Stimulated activated effector memory CD8-positive, alpha-beta T cell treated with anti-CD3 and anti-CD28 coated beads, Interleukin-12 subunit alpha, Interleukin-12 subunit beta, amount 100 ng/mL, for 72 hours (primary cell): ENCODE measurements at regions not wholly inside any gene's neighbourhood (a gene's known extent, or its start where the extent isn't known, plus 50 kb on each side); places are given as distances from the start of the nearest gene placed in this dataset.

Experiments
- ATAC-seq: fragments of 150-1000 bp; cut with Tn5 transposase; 2 replicates; pipeline ENCODE4 v1.10.0; 2021
- DNase-seq, 2 donors: peaks; one replicate each; pipeline ENCODE4 v3.0.0; 2021 to 2022; ENCODE audit warnings: low spot score in 2 of 2
- H3K27ac Mint-ChIP-seq: one replicate; pipeline ENCODE4 v1.8.0; 2022; ENCODE audit warnings: mild to moderate bottlenecking, mixed read lengths
- H3K36me3 Mint-ChIP-seq: one replicate; pipeline ENCODE4 v1.8.0; 2022; ENCODE audit warnings: mild to moderate bottlenecking, mixed read lengths
- H3K4me1 Mint-ChIP-seq: one replicate; pipeline ENCODE4 v1.8.0; 2022; ENCODE audit warnings: mixed read lengths
- H3K4me3 Mint-ChIP-seq: one replicate; pipeline ENCODE4 v1.8.0; 2022; ENCODE audit warnings: mild to moderate bottlenecking, mixed read lengths
- H3K9me3 Mint-ChIP-seq: one replicate; pipeline ENCODE4 v1.8.0; 2022; ENCODE audit warnings: mixed read lengths

DNA sequence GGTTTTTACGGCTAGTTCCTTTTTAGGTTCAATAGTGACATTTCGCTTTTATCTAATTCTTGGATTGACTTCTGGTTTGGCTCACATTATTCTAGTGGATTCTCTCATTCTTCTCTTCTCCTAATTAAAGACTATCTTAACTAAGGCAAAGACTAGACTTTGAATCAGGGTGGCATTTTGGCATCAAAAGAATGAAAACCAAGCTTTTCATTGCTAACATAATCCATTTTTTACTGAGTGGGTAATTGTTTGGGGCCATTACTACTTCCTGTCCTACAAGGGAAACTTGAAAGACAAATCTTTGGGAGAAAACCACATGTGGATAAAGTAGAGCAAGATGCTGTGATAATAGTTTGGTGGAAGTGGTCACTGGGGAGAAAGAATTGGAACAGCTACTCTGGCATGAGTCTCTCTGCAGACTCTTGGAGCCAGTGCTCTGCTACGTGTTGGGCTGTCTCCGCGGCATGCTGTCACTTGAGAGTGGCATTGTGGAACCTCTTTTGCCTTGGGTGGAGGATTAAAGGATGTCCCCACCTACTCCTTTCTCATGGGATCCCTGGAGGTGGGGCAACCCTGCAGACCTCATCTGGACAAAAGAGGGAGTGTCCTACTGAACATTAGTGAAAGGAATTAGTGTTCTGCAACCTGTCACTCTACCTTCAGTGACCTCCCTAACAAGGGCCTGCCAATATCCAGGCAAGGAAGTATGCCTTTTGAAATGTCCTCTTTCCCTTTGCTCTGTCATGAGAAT, 280.4 kb downstream of the PSAT1 start:
- no peak for DNase-seq
- ATAC-seq = no peak
- Mint-ChIP-seq H3K9me3 (peaks cover 2% of the 10 kb centered on the region), H3K27ac (no peak overlapping the region), H3K4me1 (no peaks in the 10 kb centered on the region), H3K36me3 (no peaks in the 10 kb centered on the region), H3K4me3 (no peak overlapping the region)

DNA sequence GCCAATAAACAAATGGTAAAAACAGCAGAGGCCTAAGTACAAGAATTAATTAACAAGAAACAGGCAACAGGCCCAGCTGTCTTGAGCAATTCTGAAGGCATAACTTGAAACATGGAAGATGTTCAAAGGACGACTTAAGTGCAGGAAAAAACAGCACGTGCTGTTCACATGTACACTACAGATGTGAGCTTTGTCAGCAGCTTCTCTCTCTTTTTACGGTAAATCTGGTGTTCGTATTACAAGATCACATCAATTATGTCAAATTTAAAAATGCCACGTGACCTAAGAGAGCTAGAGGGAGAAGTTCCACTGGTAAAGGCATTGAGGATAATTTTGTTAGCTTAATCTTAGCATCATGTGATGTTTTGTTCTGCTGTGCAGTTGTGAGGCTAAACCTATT, 281.1 kb downstream of the PSAT1 start:
- ATAC-seq (no peak), DNase-seq (no peak)
- Mint-ChIP-seq H3K36me3 (no peaks in the 10 kb centered on the region), H3K9me3 (peaks cover 2% of the 10 kb centered on the region), H3K4me3 (no peak overlapping the region), H3K27ac (no peak overlapping the region), H3K4me1 (no peaks in the 10 kb centered on the region)

DNA sequence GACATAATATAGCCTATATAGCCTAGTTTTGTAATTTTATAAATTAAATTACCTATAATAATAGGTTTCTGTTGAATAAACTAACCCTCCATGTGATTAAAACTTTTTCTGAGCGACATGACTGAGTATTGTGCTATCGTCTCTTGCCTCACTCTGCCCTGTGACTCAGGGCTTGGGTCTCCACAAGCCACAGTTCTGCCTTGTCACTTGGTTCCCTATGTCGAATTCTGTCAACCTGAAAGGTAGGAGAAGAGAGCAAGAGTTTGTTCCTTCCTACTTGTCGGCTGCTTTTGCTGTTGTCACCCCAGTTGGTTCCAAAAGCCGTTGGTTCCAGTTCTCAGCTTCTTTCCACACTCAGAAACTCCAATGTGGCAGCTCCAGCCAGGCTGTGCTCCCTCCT, 285.9 kb downstream of the PSAT1 start:
- H3K4me3 Mint-ChIP-seq = no peak overlapping the region
- no peak for DNase-seq
- no peaks in the 10 kb centered on the region for H3K36me3 Mint-ChIP-seq
- ATAC-seq = no peak
- no peaks in the 10 kb centered on the region for H3K4me1 Mint-ChIP-seq
- no peak overlapping the region for H3K27ac Mint-ChIP-seq
- peaks cover 2% of the 10 kb centered on the region for H3K9me3 Mint-ChIP-seq

DNA sequence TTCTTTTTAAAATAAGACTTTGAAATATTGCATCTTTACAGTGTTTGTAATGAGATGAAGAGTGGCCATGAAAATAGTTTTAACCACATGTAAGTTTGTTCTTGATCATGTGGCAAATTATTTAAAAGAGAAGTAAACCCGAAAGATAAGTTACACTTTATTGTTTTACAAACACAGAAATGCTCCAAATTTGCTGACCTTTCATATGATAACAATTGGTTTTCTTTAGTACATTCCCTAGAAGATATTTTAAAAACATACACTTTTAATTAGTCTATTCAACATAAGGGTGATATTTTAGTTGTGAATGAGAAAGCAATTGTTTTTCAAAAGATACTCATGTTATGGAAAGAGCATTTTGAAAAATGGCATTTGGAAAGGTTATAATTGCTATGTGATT, 287.7 kb downstream of the PSAT1 start:
- Mint-ChIP-seq H3K4me1 (no peaks in the 10 kb centered on the region), H3K9me3 (peaks cover 2% of the 10 kb centered on the region), H3K4me3 (no peak overlapping the region), H3K36me3 (no peaks in the 10 kb centered on the region), H3K27ac (no peak overlapping the region)
- ATAC-seq = no peak
- no peak for DNase-seq

DNA sequence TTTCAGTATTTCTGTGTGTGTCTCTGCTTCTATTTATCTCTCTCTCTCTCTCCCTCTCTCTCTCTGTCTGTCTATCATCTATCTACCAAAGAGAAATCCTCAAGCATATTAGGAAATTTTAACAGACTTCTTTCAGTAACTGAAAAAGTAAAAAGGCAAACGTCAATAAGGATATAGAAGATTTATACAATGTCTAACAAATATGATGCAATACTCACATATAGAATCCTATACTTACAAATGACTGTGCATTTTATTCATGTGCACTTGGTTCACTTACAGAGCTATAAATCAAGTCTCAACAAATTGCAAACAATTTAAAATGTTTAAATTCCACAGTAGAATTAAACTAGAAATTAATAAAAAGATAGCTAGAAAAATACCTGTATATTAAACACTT, 289.0 kb downstream of the PSAT1 start:
- Mint-ChIP-seq H3K4me3 (no peak overlapping the region), H3K4me1 (no peaks in the 10 kb centered on the region), H3K36me3 (no peaks in the 10 kb centered on the region), H3K9me3 (peaks cover 2% of the 10 kb centered on the region), H3K27ac (no peak overlapping the region)
- no peak for DNase-seq
- no peak for ATAC-seq

DNA sequence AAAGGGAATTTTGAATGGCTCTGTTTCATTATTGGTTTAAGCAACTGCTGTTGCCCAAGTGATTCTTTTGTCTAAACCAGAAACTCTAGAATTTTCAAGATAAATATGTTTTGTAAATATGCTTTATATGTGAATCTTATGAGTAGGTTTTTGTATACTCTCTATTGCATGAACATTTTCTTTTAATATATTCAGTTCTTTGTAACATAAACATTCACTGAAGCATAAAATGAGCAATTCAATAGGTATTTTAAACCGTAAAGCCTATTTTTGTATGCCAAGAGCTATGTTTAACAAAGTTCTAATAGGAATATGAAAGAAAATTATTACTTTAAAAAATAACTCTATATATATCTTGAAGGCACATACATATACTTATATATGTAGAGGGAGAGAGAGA, 293.1 kb downstream of the PSAT1 start:
- no peak overlapping the region for H3K4me3 Mint-ChIP-seq
- no peaks in the 10 kb centered on the region for H3K36me3 Mint-ChIP-seq
- no peak overlapping the region for H3K27ac Mint-ChIP-seq
- H3K9me3 Mint-ChIP-seq = peaks cover 2% of the 10 kb centered on the region
- no peak for ATAC-seq
- no peak for DNase-seq
- H3K4me1 Mint-ChIP-seq = no peaks in the 10 kb centered on the region

DNA sequence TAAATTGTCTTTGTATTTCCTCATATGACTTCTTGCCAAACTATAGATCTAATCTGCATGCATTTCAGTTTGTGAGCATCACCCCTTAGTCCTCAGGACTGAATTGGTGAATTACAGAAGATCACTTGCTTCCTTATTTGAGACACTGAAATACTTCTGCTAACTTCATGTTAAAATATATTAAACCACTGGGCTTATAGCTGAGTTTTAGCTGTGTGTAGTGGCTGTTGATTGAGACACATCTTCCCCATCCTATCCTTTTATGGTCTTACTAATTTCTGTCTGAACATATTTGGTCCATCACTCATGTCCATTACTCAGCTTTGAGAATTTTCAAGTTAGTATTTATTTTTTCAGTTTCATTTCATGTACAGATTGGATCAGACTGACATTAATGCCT, 295.9 kb downstream of the PSAT1 start:
- Mint-ChIP-seq H3K36me3 (no peaks in the 10 kb centered on the region), H3K27ac (no peak overlapping the region), H3K4me1 (no peaks in the 10 kb centered on the region), H3K9me3 (peaks cover 3% of the 10 kb centered on the region), H3K4me3 (no peak overlapping the region)
- ATAC-seq (no peak), DNase-seq (no peak)

DNA sequence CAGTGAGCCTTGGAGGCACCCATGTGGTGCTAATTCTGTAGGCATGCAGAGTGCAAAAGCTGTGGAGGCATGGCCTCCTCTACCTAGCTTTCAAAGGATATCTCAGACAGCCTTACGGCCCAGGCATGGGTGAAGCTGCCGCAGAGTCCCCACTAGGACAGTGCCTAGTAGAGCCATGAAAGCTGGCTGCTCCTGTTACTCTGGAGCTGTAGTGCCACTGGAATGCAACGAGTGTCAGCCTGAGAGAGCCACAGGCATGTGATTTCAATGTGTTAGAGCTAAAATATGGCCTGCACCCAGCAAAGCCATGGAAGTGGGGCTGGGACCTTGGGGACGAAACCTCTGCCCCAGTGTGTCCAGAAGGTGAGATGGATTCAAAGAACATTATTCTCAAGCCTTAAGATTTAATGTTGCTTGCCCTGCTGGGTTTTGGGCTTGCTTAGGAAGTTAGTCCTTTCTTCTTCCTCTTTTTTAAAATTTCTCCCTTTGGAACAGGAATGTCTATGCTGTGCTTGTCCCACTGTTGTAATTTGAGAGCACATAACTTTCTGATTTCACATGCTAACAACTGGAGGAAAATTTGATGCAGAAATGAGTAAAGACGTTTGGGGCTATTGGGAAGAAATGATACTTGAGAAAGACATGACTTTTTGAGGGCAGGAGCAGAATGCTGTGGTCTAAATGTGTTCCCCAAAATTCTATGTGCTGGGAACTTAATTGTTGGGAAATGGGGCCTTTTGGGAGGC, 298.4 kb downstream of the PSAT1 start:
- H3K9me3 Mint-ChIP-seq = peaks cover 3% of the 10 kb centered on the region

DNA sequence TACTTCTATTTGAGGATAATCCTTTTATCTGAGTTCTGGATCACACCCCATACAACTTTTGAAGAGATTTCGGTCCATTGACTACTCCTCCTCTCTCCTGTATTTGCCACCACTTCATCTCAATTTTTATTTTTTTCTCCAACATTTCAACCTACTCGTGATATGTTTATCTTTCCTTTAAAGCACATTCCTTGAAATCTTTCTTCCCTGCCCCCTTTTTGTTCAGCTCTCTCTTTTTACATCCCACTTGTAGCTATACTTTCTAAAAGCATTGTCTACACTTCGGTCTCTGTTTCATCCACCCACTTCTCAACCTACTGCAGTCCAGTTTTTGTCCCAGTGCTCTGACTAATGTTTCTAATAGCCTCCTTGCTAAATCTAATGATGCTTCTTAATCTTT, 299.4 kb downstream of the PSAT1 start:
- Mint-ChIP-seq H3K9me3 (peaks cover 3% of the 10 kb centered on the region), H3K36me3 (no peaks in the 10 kb centered on the region), H3K27ac (no peak overlapping the region), H3K4me3 (no peak overlapping the region), H3K4me1 (no peaks in the 10 kb centered on the region)
- no peak for ATAC-seq
- DNase-seq = no peak

More for the DNA sequence above, 298.4 kb downstream of the PSAT1 start:
- ATAC-seq (peak; percentile 34), DNase-seq (no peak)
- H3K27ac Mint-ChIP-seq = no peak overlapping the region
- no peak overlapping the region for H3K4me3 Mint-ChIP-seq
- no peaks in the 10 kb centered on the region for H3K4me1 Mint-ChIP-seq
- H3K36me3 Mint-ChIP-seq = no peaks in the 10 kb centered on the region

DNA sequence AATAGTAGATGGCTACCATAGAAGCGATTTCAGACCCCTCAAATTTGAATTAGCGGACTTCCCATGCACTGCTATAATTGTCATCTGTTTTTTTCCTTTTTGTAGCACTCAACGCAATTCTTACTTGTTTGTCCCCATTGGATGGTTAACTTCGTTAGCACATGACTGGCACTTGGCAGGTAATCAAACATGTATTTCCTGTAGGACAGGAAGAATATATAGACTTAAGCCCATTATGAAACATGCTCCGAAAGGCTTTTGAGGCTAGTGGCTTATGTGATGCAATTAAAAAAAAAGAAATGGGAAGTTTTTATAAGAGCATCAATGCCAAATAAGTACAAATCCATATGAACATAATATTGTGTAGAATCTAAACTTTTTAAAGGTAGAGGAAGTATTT, 301.2 kb downstream of the PSAT1 start:
- Mint-ChIP-seq H3K36me3 (no peaks in the 10 kb centered on the region), H3K4me1 (no peaks in the 10 kb centered on the region), H3K9me3 (peaks cover 3% of the 10 kb centered on the region), H3K27ac (no peak overlapping the region), H3K4me3 (no peak overlapping the region)
- no peak for ATAC-seq
- DNase-seq = no peak

DNA sequence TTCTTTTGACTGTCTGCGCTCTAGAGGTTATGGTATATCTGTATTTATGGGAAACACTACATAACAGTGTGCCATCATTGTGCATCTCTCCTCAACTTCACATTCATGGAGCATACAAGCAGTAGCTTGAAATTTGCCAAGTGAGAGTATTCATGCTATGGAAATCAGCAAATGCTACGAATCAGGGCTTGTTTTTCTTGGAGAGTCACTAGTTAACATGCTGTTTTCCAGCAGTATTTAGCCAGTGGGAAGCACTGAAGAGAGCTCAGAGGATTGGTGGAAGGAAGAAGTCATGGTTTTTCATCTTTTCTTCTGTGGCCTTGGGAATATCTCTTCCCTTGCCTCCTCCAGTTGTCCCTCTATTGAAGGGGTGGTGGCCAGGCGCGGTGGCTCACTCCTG, 303.0 kb downstream of the PSAT1 start:
- Mint-ChIP-seq H3K4me3 (no peak overlapping the region), H3K36me3 (no peaks in the 10 kb centered on the region), H3K27ac (no peak overlapping the region), H3K9me3 (peaks cover 3% of the 10 kb centered on the region), H3K4me1 (no peaks in the 10 kb centered on the region)
- ATAC-seq (no peak), DNase-seq (no peak)

DNA sequence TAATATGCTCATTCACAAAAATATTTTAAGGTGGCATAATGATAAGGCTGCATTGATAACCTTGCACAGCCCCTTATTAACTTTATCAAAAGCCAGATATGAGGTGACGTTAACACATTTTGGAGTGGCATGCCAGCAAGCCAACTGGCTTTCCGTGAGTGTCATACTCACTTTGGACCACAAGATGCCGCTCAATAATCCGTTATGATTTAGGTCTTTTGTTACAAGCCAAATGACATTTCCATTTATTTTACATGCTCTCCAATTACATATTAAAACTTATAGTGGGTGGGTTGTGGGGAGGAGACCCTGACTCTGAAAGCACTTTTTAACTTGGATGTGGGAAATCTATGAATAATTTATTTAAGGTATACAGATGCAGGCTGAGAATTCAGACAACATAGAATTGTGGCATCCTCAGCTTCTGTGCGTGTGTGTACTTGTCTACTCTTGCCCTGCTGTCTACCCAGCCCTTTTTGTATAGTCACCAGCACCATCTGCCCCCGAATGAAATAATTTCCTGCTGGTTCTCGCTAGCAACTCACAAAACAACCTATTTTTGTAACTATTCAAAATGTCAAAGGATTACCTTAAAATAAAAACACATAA, 305.1 kb downstream of the PSAT1 start:
- Mint-ChIP-seq H3K4me3 (no peak overlapping the region), H3K36me3 (no peaks in the 10 kb centered on the region), H3K4me1 (no peaks in the 10 kb centered on the region), H3K9me3 (no peaks in the 10 kb centered on the region), H3K27ac (no peak overlapping the region)
- no peak for ATAC-seq
- DNase-seq = no peak

DNA sequence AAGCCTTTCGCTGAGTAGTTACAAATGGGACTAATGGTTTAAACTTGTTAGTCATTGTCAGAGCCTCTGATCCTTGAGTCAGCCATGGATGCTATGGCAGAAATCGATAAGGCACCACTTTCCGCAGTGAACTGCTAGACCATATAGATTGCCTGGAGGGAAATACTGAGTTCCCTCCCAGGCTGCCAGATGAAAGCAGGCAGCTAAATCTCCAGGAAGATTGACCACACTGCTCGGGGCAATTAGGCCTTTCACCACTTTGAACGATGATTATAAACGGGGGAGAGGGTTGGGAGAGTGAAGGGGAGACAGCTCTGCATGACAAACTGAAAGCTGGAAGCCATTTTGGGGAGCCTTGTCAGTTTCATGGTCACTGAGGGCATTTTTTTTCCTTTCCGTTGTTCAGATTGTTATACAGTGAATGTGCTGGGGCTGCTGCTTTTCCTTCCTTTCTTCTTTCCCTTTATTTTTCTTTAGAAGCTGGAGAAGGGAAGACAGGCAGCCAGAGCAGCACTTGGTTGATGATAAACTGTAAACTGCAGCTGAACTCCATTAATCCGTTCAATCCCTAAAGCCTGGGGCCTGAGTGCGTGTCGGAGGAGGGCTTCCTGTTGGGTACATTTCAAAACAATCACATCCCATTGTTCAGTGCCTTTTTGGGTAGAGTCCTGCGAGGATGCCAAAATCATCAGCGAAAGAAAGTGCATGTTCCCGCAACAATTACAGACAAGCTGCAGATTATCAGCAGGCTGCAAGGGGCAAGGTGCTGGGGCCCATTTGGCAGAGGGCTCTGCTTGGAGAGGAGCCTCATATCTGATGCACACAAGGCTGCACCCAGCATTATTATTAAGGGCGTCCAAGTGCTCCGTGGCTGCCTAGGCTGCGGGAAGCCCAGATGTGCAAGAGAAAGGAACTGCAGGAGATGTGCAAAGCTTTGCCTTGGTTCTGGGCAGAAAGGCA, 308.4 kb downstream of the PSAT1 start:
- H3K36me3 Mint-ChIP-seq = no peaks in the 10 kb centered on the region
- H3K4me1 Mint-ChIP-seq = no peaks in the 10 kb centered on the region
- H3K9me3 Mint-ChIP-seq = no peaks in the 10 kb centered on the region
- no peak overlapping the region for H3K27ac Mint-ChIP-seq
- H3K4me3 Mint-ChIP-seq = no peak overlapping the region
- peak; percentile 26 for ATAC-seq
- no peak for DNase-seq

DNA sequence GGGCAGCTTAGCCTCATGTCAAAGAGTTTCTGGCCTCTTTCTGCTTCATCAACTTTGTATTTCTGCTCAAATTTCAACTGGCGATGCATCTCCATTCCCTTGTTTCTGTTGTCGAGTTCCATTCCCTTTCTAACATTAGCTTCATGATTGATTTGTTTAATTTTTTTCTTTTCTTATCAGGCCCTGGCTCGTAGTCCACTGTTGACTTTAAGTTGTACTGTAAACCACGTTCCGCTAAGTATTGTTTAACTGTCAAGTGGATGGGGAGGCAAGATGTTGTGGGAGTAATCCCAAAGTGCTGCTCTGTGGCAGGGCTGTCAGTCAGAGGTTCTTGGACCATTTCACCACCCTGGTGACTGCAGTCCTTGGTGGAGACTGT, 309.1 kb downstream of the PSAT1 start:
- Mint-ChIP-seq H3K4me1 (no peaks in the 10 kb centered on the region), H3K9me3 (no peaks in the 10 kb centered on the region), H3K4me3 (no peak overlapping the region), H3K27ac (no peak overlapping the region), H3K36me3 (no peaks in the 10 kb centered on the region)
- DNase-seq (no peak), ATAC-seq (no peak)

DNA sequence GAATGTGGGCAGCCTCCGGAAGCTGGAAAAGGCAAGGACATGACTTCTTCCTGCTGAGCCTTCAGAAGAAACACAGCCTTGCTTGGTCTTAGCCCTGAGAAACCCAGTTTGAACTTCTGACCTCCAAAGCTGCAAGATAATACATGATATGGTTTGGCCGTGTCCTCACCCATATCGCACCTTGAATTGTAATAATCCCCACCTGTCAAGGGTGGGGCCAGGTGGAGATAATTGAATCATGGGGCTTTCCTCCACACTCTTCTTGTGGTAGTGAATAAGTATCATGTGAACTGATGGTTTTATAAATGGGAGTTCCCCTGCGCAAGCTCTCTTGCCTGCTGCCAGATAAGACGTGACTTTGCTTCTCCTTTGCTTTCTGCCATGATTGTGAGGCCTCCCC, 310.9 kb downstream of the PSAT1 start:
- H3K9me3 Mint-ChIP-seq = no peaks in the 10 kb centered on the region
- H3K4me3 Mint-ChIP-seq = no peak overlapping the region
- H3K36me3 Mint-ChIP-seq = no peaks in the 10 kb centered on the region
- H3K27ac Mint-ChIP-seq = no peak overlapping the region
- ATAC-seq (no peak), DNase-seq (no peak)
- H3K4me1 Mint-ChIP-seq = no peaks in the 10 kb centered on the region
